Left lobe of liver (tissue), 2 donors: ENCODE measurements at regions not wholly inside any gene's neighbourhood (a gene's known extent, or its start where the extent isn't known, plus 50 kb on each side); places are given as distances from the start of the nearest gene placed in this dataset.
"Not testable (repeated sequence)": the region's sequence is repeated elsewhere in the genome, so short reads cannot be mapped to it uniquely, and the experiment has no call there.

Source experiments
- ATAC-seq: fragments of 200-7000 bp; cut with Tn5 transposase; one replicate; pipeline ENCODE4 v1.9.1; 2020; ENCODE audit warnings: mild to moderate bottlenecking, moderate library complexity
- DNase-seq: peaks from one replicate; pipeline ENCODE4 v3.0.0-alpha.2; 2020; ENCODE audit warnings: low spot score
- donor health status: DM: no; HTN: no; CAD: no; lungs with moderate emphysema.
- donor health status: DM: no; HTN: yes; CAD: no.

DNA sequence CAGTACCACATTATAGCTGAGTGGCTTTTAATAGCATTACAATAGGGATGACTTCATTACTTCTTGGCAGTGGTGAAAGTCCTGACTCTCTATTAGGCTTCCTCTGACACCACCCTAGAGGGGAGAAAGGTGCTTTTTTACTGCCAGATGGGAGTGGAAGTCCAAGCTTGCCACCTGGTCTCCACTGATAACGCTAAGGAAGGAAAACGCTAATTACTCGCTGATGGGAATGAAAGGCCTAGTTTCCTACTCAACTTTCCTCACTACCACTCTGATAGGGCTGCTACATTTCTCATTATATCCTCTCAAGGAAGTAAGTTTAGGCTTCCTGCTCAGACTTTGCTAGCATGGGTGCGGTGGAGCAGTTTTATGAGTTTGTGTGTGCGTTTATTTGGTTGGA lies 62.3 kb upstream of the PAGE3 start:
- ATAC-seq: no peak
- no peak for DNase-seq

DNA sequence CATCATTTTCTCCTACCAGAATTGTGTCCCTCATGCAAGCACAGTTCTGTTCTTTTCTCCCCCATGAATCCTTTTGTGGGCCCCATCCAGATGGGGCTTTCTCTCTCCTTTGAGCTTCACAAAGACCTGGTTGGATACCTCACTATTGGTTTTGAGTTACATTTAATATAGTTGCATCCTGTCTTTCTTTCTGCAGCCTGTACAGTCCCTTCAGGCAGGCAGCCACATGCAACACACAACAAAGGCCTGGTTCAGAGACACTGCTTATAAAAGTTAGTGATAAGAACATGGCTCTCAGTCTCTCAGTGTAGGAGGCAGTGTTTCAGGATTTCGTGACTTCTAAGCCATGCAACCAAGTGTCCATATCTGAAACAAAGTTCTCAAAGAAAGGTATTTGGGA lies 70.6 kb upstream of the PAGE3 start:
- no peak for DNase-seq
- no peak for ATAC-seq

DNA sequence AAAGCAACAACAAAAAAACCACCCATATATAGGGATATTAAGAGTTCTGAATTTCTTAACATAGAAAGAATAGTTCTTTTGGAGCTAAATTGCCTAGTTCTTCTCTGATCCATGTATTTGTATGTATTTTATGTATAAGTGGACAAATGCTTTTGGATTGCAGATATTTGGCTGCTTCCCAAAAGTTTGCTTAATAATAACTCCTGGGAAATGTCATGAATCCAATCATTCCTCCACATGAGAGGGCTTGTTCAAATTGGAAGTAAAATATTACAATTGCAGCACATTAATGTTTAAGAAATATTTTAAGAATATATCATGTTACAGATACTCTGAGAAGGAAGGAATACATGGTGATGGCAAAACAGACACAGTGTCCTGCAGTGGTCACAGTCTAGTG lies 71.5 kb upstream of the PAGE3 start:
- DNase-seq (no peak), ATAC-seq (no peak)

DNA sequence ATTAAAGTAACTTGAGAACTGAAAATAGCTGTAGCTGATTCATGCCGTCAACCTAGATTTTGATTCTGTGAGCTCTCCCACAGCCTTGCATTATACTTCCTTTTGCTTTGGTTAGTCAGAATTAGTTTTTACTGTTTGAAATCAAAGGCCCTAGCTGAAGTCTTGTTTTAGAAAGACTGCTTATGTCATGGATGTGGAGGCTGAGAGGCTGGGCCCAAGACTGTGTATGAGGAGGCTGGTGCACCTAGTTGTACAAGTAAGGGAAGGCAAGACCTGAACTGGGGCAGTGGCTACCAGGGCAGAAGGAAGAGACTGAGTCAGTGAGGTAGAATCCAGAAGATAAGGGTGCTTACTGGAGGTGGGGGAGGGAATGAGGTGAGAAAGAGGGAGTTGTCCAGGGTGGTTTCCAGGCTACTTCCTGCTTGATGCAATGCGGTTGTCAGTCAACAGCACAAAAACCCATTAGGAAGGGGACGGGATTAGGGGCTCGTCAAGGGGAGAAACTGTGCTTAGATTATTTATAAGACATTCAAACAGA lies 76.2 kb upstream of the PAGE3 start:
- DNase-seq (no peak), ATAC-seq (no peak)

DNA sequence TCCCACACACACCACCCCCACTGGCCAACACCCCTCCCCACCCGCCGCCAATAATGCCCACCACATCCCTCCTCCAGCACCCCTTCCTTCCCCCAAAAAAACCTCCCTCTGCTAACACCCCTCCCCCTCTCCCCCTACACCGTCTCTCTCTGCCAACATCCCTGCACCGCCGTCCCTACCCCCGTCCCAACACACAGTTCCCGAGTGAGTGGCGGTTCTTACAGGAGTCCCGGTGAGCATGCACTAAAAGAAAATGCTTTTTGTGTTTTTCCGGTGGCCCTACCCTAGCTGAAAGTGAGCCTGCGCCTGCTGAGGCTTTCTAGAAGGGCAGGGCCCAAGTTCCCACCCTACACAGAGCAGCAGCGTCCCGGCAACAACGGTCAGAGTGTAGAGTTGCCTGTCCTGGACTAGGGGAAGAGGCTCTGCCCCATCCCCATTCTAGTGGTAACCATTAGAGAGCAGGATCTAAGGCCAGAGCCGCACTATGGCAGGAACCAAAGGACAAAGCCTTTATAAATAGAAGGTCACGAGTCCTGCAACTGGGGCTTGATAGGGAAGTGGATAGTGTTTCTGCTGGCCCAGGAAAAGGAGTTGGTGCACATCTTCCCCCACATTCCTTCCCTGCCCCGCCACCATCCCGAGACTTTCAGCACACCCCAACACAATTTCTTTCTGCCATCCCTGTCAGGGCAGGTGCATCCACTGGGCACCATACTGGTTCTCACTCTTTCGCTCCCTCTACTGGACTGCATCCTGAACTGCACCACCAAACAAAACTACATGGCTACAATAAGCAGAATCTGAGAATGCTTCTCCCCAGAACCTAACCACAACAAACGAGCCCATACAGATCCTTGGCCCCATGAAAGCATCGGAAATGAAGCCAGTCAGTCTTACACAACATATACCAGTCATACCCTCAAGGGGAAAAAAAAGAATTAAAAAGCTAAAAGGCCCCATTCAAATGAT lies 78.1 kb upstream of the PAGE3 start:
- DNase-seq (peak; percentile 44), ATAC-seq (peak; percentile 88)

DNA sequence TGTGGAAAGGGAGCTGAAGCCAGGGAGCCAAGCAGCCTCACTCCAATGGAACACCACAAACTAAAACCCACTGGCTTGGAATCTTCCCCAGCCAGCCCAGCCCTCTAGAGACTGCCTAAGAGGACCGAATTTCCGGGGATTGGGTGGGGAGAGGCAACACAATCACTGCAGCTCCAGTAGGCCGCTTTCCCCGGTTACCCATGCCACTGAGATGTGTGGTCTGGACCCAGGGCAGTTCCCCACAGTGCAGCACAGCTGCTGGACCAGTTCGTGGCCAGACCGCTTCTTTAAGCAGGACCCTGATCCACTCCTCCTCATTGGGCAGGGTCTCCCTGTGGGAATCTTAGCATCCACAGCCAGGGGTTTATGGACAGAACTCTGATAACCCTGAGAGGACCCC lies 91.9 kb upstream of the PAGE3 start:
- ATAC-seq (no peak), DNase-seq (no peak)

DNA sequence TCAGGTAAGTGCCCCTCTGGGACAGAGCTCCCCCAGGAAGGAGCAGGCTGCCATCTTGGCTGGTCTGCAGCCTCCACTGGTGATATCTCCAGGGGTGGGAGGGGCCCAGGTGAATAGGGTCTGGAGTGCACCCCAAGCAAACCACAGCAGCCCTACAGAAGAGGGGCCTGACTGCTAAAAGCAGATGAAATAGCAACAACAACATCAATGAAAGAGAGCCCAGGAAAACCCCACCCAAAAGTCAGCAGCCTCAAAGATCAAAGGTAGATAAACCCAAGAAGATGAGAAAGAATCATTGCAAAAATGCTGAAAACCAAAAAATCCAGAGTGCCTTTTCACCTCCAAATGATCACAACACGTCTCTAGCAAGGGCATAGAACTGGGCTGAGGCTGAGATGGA lies 92.5 kb upstream of the PAGE3 start:
- no peak for DNase-seq
- ATAC-seq: no peak

DNA sequence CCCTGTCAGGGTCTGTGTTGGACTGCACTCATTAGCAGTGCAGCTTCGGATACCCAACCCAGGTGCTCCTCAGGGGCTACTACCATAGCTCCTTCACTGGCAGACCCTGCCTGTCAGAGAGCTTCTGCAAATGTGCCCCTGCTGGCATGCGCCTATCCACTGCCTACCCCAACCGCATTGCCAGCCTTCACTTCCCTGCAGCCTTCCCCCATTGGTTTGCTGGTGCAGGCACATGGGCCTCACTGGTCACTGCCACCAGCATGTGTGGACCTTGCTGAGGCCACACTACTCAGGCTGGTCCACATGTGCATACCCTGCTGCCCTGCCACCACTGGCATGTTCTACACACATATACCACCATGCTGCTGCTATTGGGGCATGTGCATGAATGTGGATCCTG lies 72.5 kb upstream of the MAGEH1 start:
- ATAC-seq (no peak), DNase-seq (no peak)

DNA sequence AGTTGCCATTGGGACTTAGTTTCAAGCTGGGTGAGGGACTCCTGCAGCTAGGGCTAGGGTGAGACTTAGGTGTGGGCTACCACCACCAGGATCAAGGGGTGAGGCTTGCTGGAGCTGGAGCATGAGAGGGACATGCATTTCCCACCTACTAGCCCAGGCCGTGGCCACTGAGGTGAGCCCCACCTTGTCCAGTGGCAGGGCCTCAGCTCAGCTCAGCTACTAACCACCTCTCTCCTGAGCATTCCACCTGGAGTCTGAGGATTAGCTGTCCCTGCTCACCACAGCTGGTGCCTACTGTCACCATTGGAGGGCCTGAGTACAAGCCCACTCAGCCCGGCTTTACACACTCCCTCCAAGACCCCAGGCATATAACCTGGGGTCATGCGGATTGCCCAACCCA lies 62.6 kb upstream of the MAGEH1 start:
- ATAC-seq: no peak

DNA sequence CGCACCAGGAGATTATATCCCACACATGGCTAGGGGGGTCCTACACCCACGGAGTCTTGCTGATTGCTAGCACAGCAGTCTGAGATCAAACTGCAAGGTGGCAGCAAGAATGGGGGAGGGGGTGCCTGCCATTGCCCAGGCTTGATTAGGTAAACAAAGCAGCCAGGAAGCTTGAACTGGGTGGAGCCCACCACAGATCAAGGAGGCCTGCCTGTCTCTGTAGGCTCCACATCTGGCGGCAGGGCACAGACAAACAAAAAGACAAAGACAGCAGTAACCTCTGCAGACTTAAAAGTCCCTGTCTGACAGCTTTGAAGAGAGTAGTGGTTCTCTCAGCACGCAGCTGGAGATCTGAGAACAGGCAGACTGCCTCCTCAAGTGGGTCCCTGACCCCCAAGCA lies 55.1 kb upstream of the MAGEH1 start:
- ATAC-seq, DNase-seq: not testable (repeated sequence)

More for the DNA sequence above, 62.6 kb upstream of the MAGEH1 start:
- no peak for DNase-seq
